Liver (tissue), 3 donors: ENCODE measurements at regions not wholly inside any gene's neighbourhood (a gene's known extent, or its start where the extent isn't known, plus 50 kb on each side); places are given as distances from the start of the nearest gene placed in this dataset.

Source experiments
- GABPA ChIP-seq, 2 donors: IDR thresholded peaks in 1 of 2; conservative IDR thresholded peaks in 1 of 2; 2 replicates each; pipeline ENCODE4 v1.6.1; 2016; ENCODE audit warnings: antibody characterized with exemption in 2 of 2, mild to moderate bottlenecking in 1 of 2, moderate library complexity in 1 of 2
- HNF4G ChIP-seq: IDR thresholded peaks from 2 replicates; pipeline ENCODE4 v1.6.1; 2016; ENCODE audit warnings: antibody characterized with exemption
- JUND ChIP-seq, 2 donors: IDR thresholded peaks; 2 replicates each; pipeline ENCODE4 v1.6.1; 2016; ENCODE audit warnings: antibody characterized with exemption in 2 of 2
- TAF1 ChIP-seq: conservative IDR thresholded peaks from 2 replicates; pipeline ENCODE4 v1.6.1; 2016; ENCODE audit warnings: antibody characterized with exemption, mild to moderate bottlenecking
- TF ChIP-seq, protein P1 (sequence below): fragments of 150-350 bp; IDR thresholded peaks from 2 replicates; pipeline ENCODE4 v1.5.1; 2017; ENCODE audit warnings: improper control_type of control experiment, low read depth, low read length; ENCODE audit not compliant: missing input control
- TF ChIP-seq, protein P2 (sequence below): IDR thresholded peaks from 2 replicates; pipeline ENCODE4 v1.6.1; 2016; ENCODE audit warnings: antibody characterized with exemption
- TF ChIP-seq, protein P3 (sequence below): IDR thresholded peaks from 2 replicates; pipeline ENCODE4 v1.6.1; 2016; ENCODE audit warnings: antibody characterized with exemption, mild to moderate bottlenecking
- donor health status: healthy.
- donor health status: healthy.

DNA sequence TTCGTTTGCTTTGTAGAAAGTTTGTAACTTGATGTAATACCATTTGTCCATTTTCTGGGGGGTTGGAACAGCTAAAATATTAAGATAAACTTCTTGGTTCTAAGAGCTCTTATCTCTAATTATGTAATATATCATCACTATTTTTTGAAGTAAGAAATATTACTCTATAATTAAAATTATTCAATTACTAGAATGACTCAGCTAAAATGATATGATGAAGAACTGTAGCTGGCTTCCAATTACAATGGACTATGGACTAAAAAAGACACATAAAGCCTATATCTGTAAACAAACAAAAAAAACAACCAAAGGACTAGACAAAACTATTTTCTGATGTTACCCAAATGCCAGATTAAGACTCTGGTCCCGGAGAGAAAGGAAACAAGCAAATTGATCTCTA, 569.4 kb downstream of the PCDH18 start:
- TF ChIP-seq, protein P1, sequence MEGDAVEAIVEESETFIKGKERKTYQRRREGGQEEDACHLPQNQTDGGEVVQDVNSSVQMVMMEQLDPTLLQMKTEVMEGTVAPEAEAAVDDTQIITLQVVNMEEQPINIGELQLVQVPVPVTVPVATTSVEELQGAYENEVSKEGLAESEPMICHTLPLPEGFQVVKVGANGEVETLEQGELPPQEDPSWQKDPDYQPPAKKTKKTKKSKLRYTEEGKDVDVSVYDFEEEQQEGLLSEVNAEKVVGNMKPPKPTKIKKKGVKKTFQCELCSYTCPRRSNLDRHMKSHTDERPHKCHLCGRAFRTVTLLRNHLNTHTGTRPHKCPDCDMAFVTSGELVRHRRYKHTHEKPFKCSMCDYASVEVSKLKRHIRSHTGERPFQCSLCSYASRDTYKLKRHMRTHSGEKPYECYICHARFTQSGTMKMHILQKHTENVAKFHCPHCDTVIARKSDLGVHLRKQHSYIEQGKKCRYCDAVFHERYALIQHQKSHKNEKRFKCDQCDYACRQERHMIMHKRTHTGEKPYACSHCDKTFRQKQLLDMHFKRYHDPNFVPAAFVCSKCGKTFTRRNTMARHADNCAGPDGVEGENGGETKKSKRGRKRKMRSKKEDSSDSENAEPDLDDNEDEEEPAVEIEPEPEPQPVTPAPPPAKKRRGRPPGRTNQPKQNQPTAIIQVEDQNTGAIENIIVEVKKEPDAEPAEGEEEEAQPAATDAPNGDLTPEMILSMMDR, result no peak
- TF ChIP-seq, protein P2, sequence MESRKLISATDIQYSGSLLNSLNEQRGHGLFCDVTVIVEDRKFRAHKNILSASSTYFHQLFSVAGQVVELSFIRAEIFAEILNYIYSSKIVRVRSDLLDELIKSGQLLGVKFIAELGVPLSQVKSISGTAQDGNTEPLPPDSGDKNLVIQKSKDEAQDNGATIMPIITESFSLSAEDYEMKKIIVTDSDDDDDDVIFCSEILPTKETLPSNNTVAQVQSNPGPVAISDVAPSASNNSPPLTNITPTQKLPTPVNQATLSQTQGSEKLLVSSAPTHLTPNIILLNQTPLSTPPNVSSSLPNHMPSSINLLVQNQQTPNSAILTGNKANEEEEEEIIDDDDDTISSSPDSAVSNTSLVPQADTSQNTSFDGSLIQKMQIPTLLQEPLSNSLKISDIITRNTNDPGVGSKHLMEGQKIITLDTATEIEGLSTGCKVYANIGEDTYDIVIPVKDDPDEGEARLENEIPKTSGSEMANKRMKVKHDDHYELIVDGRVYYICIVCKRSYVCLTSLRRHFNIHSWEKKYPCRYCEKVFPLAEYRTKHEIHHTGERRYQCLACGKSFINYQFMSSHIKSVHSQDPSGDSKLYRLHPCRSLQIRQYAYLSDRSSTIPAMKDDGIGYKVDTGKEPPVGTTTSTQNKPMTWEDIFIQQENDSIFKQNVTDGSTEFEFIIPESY, result no peak
- TF ChIP-seq JUND (IDR thresholded peaks at IDR 0.05) (no peak), TAF1 (no peak), HNF4G (no peak), GABPA (IDR thresholded peaks at IDR 0.05 in 1 of 2, conservative IDR thresholded peaks at IDR 0.05 in 1 of 2) (no peak)
- TF ChIP-seq, protein P3, sequence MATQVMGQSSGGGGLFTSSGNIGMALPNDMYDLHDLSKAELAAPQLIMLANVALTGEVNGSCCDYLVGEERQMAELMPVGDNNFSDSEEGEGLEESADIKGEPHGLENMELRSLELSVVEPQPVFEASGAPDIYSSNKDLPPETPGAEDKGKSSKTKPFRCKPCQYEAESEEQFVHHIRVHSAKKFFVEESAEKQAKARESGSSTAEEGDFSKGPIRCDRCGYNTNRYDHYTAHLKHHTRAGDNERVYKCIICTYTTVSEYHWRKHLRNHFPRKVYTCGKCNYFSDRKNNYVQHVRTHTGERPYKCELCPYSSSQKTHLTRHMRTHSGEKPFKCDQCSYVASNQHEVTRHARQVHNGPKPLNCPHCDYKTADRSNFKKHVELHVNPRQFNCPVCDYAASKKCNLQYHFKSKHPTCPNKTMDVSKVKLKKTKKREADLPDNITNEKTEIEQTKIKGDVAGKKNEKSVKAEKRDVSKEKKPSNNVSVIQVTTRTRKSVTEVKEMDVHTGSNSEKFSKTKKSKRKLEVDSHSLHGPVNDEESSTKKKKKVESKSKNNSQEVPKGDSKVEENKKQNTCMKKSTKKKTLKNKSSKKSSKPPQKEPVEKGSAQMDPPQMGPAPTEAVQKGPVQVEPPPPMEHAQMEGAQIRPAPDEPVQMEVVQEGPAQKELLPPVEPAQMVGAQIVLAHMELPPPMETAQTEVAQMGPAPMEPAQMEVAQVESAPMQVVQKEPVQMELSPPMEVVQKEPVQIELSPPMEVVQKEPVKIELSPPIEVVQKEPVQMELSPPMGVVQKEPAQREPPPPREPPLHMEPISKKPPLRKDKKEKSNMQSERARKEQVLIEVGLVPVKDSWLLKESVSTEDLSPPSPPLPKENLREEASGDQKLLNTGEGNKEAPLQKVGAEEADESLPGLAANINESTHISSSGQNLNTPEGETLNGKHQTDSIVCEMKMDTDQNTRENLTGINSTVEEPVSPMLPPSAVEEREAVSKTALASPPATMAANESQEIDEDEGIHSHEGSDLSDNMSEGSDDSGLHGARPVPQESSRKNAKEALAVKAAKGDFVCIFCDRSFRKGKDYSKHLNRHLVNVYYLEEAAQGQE, result no peak
